ENCODE measurements at regions not wholly inside any gene's neighbourhood (a gene's known extent, or its start where the extent isn't known, plus 50 kb on each side); places are given as distances from the start of the nearest gene placed in this dataset.
"Not testable (repeated sequence)": the region's sequence is repeated elsewhere in the genome, so short reads cannot be mapped to it uniquely, and the experiment has no call there.

GRCh38 chr5:32865475-32865874 is 154.4 kb downstream of the NPR3 start:
- 61 to 62% methylated on average over 5 of the region's 5 CpGs for WGBS, 2 donors
- TF ChIP-seq POLR2A (IDR thresholded peaks at IDR 0.05) = no peak
- no peak for TF ChIP-seq CTCF (IDR thresholded peaks at IDR 0.05)
- H3K4me3 ChIP-seq (ENCODE audit: low read depth, poor library complexity, severe bottlenecking) = no peak overlapping the region
- intact Hi-C loops (cut with DNase I; ENCODE audit: low total_unique reads) = no loop called here
- DNase-seq (ENCODE audit: low spot score in 2 of 2) = no peak

GRCh38 chr5:32866138-32866537 is 155.0 kb downstream of the NPR3 start:
- intact Hi-C loops (cut with DNase I; ENCODE audit: low total_unique reads) = no loop called here
- no peak overlapping the region for H3K4me3 ChIP-seq (ENCODE audit: low read depth, poor library complexity, severe bottlenecking)
- TF ChIP-seq POLR2A (IDR thresholded peaks at IDR 0.05) (no peak), CTCF (IDR thresholded peaks at IDR 0.05) (no peak)
- DNase-seq (ENCODE audit: low spot score in 2 of 2) = no peak
- 79 to 81% methylated on average over 1 of the region's 1 CpG for WGBS, 2 donors

DNA sequence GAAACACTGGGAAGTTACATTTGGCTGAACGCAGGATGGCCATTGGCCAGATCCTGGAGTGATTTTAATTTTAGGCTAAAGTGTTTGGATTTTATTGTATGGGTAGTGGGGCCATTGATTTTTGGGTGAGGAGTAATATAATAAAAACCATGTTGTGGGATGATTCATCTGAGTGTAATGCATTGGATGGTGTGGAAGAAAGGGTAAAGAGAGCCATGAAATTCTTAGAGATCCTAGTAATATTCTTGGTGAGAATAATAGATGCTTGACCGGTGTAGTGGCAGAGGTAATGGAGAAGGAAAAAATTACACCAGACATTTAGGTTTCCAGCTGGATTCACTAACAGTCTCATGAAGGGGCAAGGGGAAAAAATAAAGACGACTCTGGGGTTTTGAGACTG is 158.1 kb downstream of the NPR3 start:
- DNase-seq (ENCODE audit: low spot score in 2 of 2) = no peak
- intact Hi-C loops (cut with DNase I; ENCODE audit: low total_unique reads) = no loop called here
- WGBS, 2 donors = 66 to 69% methylated on average over 3 of the region's 3 CpGs
- TF ChIP-seq CTCF (IDR thresholded peaks at IDR 0.05) = no peak
- no peak for TF ChIP-seq POLR2A (IDR thresholded peaks at IDR 0.05)
- no peak overlapping the region for H3K4me3 ChIP-seq (ENCODE audit: low read depth, poor library complexity, severe bottlenecking)

- intact Hi-C loops (cut with DNase I; ENCODE audit: low total_unique reads) = no loop called here
- 57 to 58% methylated on average over 1 of the region's 1 CpG for WGBS, 2 donors
- DNase-seq (ENCODE audit: low spot score in 2 of 2) = no peak
- H3K4me3 ChIP-seq (ENCODE audit: low read depth, poor library complexity, severe bottlenecking) = no peak overlapping the region
- no peak for TF ChIP-seq POLR2A (IDR thresholded peaks at IDR 0.05)
- no peak for TF ChIP-seq CTCF (IDR thresholded peaks at IDR 0.05)
These were observed 165.7 kb downstream of the NPR3 start for GRCh38 chr5:32876791-32877190.

DNA sequence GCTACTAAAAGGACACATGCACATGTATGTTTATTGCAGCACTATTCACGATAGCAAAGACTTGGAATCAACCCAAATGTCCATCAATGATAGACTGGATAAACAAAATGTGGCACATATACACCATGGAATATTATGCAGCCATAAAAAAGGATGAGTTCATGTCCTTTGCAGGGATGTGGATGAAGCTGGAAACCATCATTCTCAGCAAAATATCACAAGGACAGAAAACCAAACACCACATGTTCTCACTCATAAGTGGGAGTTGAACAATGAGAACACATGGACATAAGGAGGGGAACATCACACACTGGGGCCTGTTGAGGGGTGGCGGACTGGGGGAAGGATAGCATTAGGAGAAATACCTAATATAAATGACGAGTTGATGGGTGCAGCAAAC is 168.2 kb downstream of the NPR3 start:
- H3K4me3 ChIP-seq (ENCODE audit: low read depth, poor library complexity, severe bottlenecking); DNase-seq (ENCODE audit: low spot score in 2 of 2); intact Hi-C loops (cut with DNase I; ENCODE audit: low total_unique reads): not testable (repeated sequence)
- 82% methylated on average over 3 of the region's 3 CpGs for WGBS, 2 donors

- WGBS, 2 donors = 51 to 71% methylated on average over 3 of the region's 3 CpGs
- DNase-seq (ENCODE audit: low spot score in 2 of 2) = no peak
- no peak overlapping the region for H3K4me3 ChIP-seq (ENCODE audit: low read depth, poor library complexity, severe bottlenecking)
- intact Hi-C loops (cut with DNase I; ENCODE audit: low total_unique reads) = no loop called here
- TF ChIP-seq POLR2A (IDR thresholded peaks at IDR 0.05) (no peak), CTCF (IDR thresholded peaks at IDR 0.05) (no peak)
These were observed 169.7 kb downstream of the NPR3 start for GRCh38 chr5:32880796-32881195.

Data from lower leg skin (tissue), 4 donors.